ENCODE measurements at regions not wholly inside any gene's neighbourhood (a gene's known extent, or its start where the extent isn't known, plus 50 kb on each side); places are given as distances from the start of the nearest gene placed in this dataset.

DNA sequence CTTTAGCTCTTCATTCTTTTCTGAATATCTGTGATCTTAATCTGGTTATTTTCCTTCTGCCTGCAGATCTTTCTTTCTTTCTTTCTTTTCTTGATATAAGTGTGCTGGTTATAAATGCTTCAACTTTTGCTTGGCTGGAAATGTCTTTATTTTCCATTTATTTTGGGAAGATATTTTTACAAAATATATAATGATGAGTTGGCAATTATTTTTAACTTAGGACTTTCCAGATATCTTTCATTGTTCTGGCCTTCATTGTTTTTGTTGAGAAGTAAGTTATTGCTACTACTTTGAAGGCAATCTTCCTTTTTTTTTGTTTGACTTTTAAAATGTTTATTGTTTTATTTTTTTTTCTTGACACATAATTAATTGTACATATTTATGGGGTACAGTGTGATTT, 75.3 kb downstream of the ZNF503 start (continued):
- no peak for TF ChIP-seq REST (IDR thresholded peaks at IDR 0.05; ENCODE audit: unreplicated experiment)
- TF ChIP-seq ZNF331 (CRISPR knock-in tag; IDR thresholded peaks at IDR 0.05; ENCODE audit: low read depth): no peak
- no peak for TF ChIP-seq JUNB (IDR thresholded peaks at IDR 0.05; ENCODE audit: unreplicated experiment)

DNA sequence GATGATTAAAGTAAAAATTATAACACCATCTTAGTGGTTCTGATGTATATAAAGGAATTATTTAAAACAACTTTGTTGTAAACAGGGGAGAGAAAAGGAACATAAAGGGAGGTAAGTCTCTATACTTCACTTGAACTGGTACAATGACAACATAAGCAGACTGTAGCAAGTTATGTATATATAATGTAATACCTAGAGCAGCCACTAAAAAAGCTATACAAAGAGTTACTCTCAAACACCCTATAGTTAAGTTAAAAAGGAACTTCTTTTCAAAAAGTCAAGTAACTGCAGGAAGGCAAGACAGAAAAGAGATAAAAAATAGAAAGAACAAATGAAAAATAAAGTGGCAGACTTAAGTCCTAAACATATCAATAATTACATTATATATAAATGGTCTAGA, 82.3 kb downstream of the ZNF503 start:
- Histone ChIP-seq H3K36me3 (ENCODE audit: insufficient read depth) (no peaks in the 10 kb centered on the region), H3K4me2 (no peak overlapping the region), H3K27ac (ENCODE audit: low read depth) (no peak overlapping the region), H4K20me1 (replicated peaks; ENCODE audit: insufficient read depth) (no peaks in the 10 kb centered on the region), H3K79me2 (replicated peaks; ENCODE audit: insufficient read depth) (no peaks in the 10 kb centered on the region), H3F3A (replicated peaks; ENCODE audit: low read depth) (no peaks in the 10 kb centered on the region), H2AFZ (no peak overlapping the region), H3K4me1 (ENCODE audit: insufficient read depth) (no peaks in the 10 kb centered on the region), H3K9me2 (ENCODE audit: insufficient read depth) (no peaks in the 10 kb centered on the region), H3K4me3 (no peak overlapping the region), H3K27me3 (ENCODE audit: insufficient read depth) (no peaks in the 10 kb centered on the region)
- no peak; a peak in 1 of 4 replicates for TF ChIP-seq CTCF (conservative IDR thresholded peaks at IDR 0.05; ENCODE audit: low read depth in 2 of 2)
- no peak for TF ChIP-seq ZNF462 (CRISPR knock-in tag; IDR thresholded peaks at IDR 0.05)
- no peak for TF ChIP-seq EZH2phosphoT487 (IDR thresholded peaks at IDR 0.05; ENCODE audit: unreplicated experiment)
- no peak for TF ChIP-seq CREB1 (CRISPR knock-in tag; IDR thresholded peaks at IDR 0.05; ENCODE audit: low read depth)
- TF ChIP-seq STAT1 (IDR thresholded peaks at IDR 0.05; ENCODE audit: unreplicated experiment): no peak
- TF ChIP-seq ZNF114 (CRISPR knock-in tag; IDR thresholded peaks at IDR 0.05): no peak
- TF ChIP-seq NANOG (IDR thresholded peaks at IDR 0.05; ENCODE audit: borderline replicate concordance): no peak
- no peaks in the 10 kb centered on the region for H3K4me1 Mint-ChIP-seq
- no peak overlapping the region for H3K4me3 Mint-ChIP-seq
- ATAC-seq (no peak), DNase-seq (ENCODE audit: low spot score) (no peak)
- no peaks in the 10 kb centered on the region; the same call in 2 of the 3 replicates for H3K36me3 Mint-ChIP-seq (ENCODE audit: low read depth)
- H3K9me3 Mint-ChIP-seq: peaks cover 22% of the 10 kb centered on the region; the same call in 2 of the 3 replicates
- H3K27ac Mint-ChIP-seq: no peak overlapping the region
- no peaks in the 10 kb centered on the region for H3K27me3 Mint-ChIP-seq (ENCODE audit: insufficient read depth, low read depth, poor library complexity)
